ENCODE measurements at regions not wholly inside any gene's neighbourhood (a gene's known extent, or its start where the extent isn't known, plus 50 kb on each side); places are given as distances from the start of the nearest gene placed in this dataset.

- no peak for DNase-seq (ENCODE audit: low spot score)
Measured at GRCh38 chr1:55929652-55930051, 649.7 kb downstream of the PLPP3 start.

GRCh38 chr1:55928576-55928975 is 650.8 kb downstream of the PLPP3 start:
- DNase-seq (ENCODE audit: low spot score): no peak

- DNase-seq (ENCODE audit: low spot score): no peak
Measured at GRCh38 chr1:55927702-55928290, 651.6 kb downstream of the PLPP3 start.

- DNase-seq (ENCODE audit: low spot score): no peak
Measured at GRCh38 chr1:55926906-55927471, 652.4 kb downstream of the PLPP3 start.

GRCh38 chr1:55916907-55917306 is 662.5 kb downstream of the PLPP3 start:
- no peak for DNase-seq (ENCODE audit: low spot score)

GRCh38 chr1:55916481-55916880 is 662.9 kb downstream of the PLPP3 start:
- DNase-seq (ENCODE audit: low spot score): no peak

- no peak for DNase-seq (ENCODE audit: low spot score)
Measured at GRCh38 chr1:55913565-55913964, 665.8 kb downstream of the PLPP3 start.

- DNase-seq (ENCODE audit: low spot score): no peak
Measured at GRCh38 chr1:55912438-55912837, 666.9 kb downstream of the PLPP3 start.

- no peak for DNase-seq (ENCODE audit: low spot score)
Measured at GRCh38 chr1:55904541-55904940, 674.8 kb downstream of the PLPP3 start.

GRCh38 chr1:55898181-55898580 is 681.2 kb downstream of the PLPP3 start:
- peak; percentile 6 for DNase-seq (ENCODE audit: low spot score)

- DNase-seq (ENCODE audit: low spot score): no peak
Measured at GRCh38 chr1:55896210-55896609, 681.0 kb upstream of the USP24 start.

- DNase-seq (ENCODE audit: low spot score): no peak
Measured at GRCh38 chr1:55894521-55894920, 679.4 kb upstream of the USP24 start.

- peak; percentile 59 for DNase-seq (ENCODE audit: low spot score)
Measured at GRCh38 chr1:55893155-55893554, 678.0 kb upstream of the USP24 start.

- DNase-seq (ENCODE audit: low spot score): no peak
Measured at GRCh38 chr1:55888685-55889317, 673.6 kb upstream of the USP24 start.

GRCh38 chr1:55886856-55887712 is 671.9 kb upstream of the USP24 start:
- DNase-seq (ENCODE audit: low spot score): no peak

GRCh38 chr1:55885619-55886018 is 670.5 kb upstream of the USP24 start:
- DNase-seq (ENCODE audit: low spot score): no peak

- no peak for DNase-seq (ENCODE audit: low spot score)
Measured at GRCh38 chr1:55882931-55883330, 667.8 kb upstream of the USP24 start.

- DNase-seq (ENCODE audit: low spot score): no peak
Measured at GRCh38 chr1:55879346-55879745, 664.2 kb upstream of the USP24 start.

GRCh38 chr1:55877437-55878232 is 662.5 kb upstream of the USP24 start:
- peak; percentile 2 for DNase-seq (ENCODE audit: low spot score)

- no peak for DNase-seq (ENCODE audit: low spot score)
Measured at GRCh38 chr1:55876276-55877060, 661.3 kb upstream of the USP24 start.

GRCh38 chr1:55870106-55870505 is 654.9 kb upstream of the USP24 start:
- no peak for DNase-seq (ENCODE audit: low spot score)

Data from LoVo (cell line).